Right lobe of liver (tissue), 6 donors: ENCODE measurements at regions not wholly inside any gene's neighbourhood (a gene's known extent, or its start where the extent isn't known, plus 50 kb on each side); places are given as distances from the start of the nearest gene placed in this dataset.
"Not testable (repeated sequence)": the region's sequence is repeated elsewhere in the genome, so short reads cannot be mapped to it uniquely, and the experiment has no call there.

ENCODE experiments used
- ATAC-seq, 4 donors: fragments of 200-7000 bp; cut with Tn5 transposase; one replicate each; pipeline ENCODE4 v1.9.1; 2020; ENCODE audit warnings: mild to moderate bottlenecking in 4 of 4, moderate library complexity in 4 of 4
- DNase-seq, 3 donors: peaks; one replicate each; pipeline ENCODE4 v3.0.0-alpha.2; 2020
- H3K27ac ChIP-seq, 3 donors: fragments of 200-600 bp; one replicate each; pipeline ENCODE4 v1.8.0; 2022
- H3K27me3 ChIP-seq, 2 donors: fragments of 200-600 bp; one replicate each; pipeline ENCODE4 v1.8.0; 2022
- H3K36me3 ChIP-seq, 4 donors: fragments of 200-600 bp; sonication (generic) in 1 of 4; one replicate each; pipeline versions ENCODE4 v1.5.1 to v1.8.0; 2017 to 2022; ENCODE audit warnings: control low read depth in 1 of 4
- H3K4me1 ChIP-seq, 4 donors: fragments of 200-600 bp; sonication (generic) in 1 of 4; one replicate each; pipeline versions ENCODE4 v1.5.1 to v1.8.0; 2017 to 2022; ENCODE audit warnings: control low read depth in 1 of 4
- H3K4me3 ChIP-seq, 3 donors: fragments of 200-600 bp; one replicate each; pipeline ENCODE4 v1.8.0; 2022
- H3K9me3 ChIP-seq, 4 donors: fragments of 200-600 bp; sonication (generic) in 1 of 4; one replicate each; pipeline versions ENCODE4 v1.5.1 to v1.8.0; 2017 to 2022; ENCODE audit warnings: control low read depth in 1 of 4
- POLR2A ChIP-seq: fragments of 450-650 bp; IDR thresholded peaks from one replicate; pipeline ENCODE4 v1.6.1; 2017; ENCODE audit warnings: antibody characterized with exemption, mild to moderate bottlenecking
- WGBS: methylation state at CpG from one replicate; pipeline ENCODE4 v1.1.6; 2018; ENCODE audit warnings: low coverage, low lambda C conversion rate; ENCODE audit not compliant: insufficient coverage; ENCODE audit errors: missing lambda C conversion rate; 5-methylcytosine and 5-hydroxymethylcytosine counted together
- intact Hi-C, 2 donors: fragments of 100-400 bp; cut with DNase I; formaldehyde crosslinking; loops; one replicate each; pipeline versions ENCODE4 v1.11.2 to v1.14.1; 2022
- TF ChIP-seq, protein P1 (sequence below), 4 donors: fragments of 200-600 bp in 3 of 4; fragments of 450-650 bp in 1 of 4; IDR thresholded peaks; one replicate each; pipeline versions ENCODE4 v1.5.1 to v1.8.0; 2016 to 2022; ENCODE audit warnings: antibody characterized with exemption in 4 of 4, mild to moderate bottlenecking in 2 of 4
- donor health status: DM: no; HTN: yes; CAD: no.
- donor health status: DM: no; HTN: no; CAD: no.
- donor health status: DM: no; HTN: no; CAD: no.
- donor health status: DM: no; HTN: yes; CAD: no.
- donor health status: DM: no; HTN: yes; CAD: no.

DNA sequence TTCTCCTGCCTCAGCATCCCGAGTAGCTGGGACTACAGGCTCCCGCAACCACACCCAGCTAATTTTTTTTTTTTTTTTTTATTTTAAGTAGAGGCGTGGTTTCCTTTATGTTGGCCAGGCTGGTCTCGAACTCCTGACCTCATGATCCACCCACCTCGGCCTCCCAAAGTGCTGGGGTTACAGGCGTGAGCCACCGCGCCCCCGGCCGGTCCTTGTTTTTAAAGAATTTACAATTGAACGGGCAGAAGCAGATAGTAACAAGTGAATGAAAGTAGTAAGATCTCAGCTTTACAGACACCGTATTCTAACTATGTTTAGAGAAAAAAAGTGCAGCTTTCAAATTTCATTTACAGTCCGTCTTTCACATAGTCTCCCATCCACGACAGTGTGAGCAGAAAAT, 112.5 kb upstream of the VWC2 start:
- H3K4me1 ChIP-seq, result no peaks in the 10 kb centered on the region
- DNase-seq, result no peak
- intact Hi-C loops, result no loop called here
- H3K27me3 ChIP-seq, result no peaks in the 10 kb centered on the region
- no peak overlapping the region for H3K27ac ChIP-seq
- WGBS, result 59% methylated on average over 14 of the region's 14 CpGs
- TF ChIP-seq POLR2A, result no peak
- TF ChIP-seq, protein P1, sequence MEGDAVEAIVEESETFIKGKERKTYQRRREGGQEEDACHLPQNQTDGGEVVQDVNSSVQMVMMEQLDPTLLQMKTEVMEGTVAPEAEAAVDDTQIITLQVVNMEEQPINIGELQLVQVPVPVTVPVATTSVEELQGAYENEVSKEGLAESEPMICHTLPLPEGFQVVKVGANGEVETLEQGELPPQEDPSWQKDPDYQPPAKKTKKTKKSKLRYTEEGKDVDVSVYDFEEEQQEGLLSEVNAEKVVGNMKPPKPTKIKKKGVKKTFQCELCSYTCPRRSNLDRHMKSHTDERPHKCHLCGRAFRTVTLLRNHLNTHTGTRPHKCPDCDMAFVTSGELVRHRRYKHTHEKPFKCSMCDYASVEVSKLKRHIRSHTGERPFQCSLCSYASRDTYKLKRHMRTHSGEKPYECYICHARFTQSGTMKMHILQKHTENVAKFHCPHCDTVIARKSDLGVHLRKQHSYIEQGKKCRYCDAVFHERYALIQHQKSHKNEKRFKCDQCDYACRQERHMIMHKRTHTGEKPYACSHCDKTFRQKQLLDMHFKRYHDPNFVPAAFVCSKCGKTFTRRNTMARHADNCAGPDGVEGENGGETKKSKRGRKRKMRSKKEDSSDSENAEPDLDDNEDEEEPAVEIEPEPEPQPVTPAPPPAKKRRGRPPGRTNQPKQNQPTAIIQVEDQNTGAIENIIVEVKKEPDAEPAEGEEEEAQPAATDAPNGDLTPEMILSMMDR (IDR thresholded peaks at IDR 0.05), result no peak
- no peaks in the 10 kb centered on the region for H3K36me3 ChIP-seq
- ATAC-seq, result no peak
- no peak overlapping the region for H3K4me3 ChIP-seq
- no peaks in the 10 kb centered on the region for H3K9me3 ChIP-seq

DNA sequence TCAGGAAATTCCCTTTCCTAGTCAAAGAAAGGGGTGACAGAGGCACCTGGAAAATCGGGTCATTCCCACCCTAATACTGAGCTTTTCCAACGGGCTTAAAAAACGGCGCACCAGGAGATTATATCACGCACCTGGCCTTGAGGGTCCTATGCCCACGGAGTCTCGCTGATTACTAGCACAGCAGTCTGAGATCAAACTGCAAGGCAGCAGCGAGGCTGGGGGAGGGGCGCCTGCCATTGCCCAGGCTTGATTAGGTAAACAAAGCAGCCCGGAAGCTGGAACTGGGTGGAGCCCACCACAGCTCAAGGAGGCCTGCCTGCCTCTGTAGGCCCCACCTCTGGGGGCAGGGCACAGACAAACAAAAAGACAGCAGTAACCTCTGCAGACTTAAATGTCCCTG, 107.5 kb upstream of the VWC2 start:
- H3K36me3 ChIP-seq, DNase-seq, H3K27me3 ChIP-seq, intact Hi-C loops, H3K9me3 ChIP-seq, ATAC-seq, H3K4me3 ChIP-seq, H3K27ac ChIP-seq, H3K4me1 ChIP-seq: not testable (repeated sequence)
- WGBS, result 21% methylated on average over 2 of the region's 10 CpGs

DNA sequence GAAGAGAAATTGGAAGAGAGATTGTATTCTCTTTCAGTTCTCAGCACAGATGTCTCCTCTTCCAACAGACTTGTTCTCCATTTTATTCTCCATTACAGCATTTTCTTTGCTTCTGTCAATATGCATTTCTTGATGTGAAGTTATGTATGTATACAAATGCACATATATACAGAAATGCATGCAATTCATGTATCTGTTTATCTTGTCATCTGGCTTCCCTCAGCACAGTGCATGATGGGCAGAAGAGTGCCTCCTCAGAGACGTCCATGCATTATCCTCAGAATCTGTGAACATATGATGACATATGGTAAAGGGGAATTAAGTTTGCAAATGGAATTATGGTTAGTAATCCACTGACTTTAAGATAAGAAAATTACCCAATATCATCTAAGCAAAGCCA, 106.7 kb upstream of the VWC2 start:
- Histone ChIP-seq H3K9me3 (no peaks in the 10 kb centered on the region), H3K4me1 (no peaks in the 10 kb centered on the region), H3K27ac (no peak overlapping the region), H3K27me3 (no peaks in the 10 kb centered on the region), H3K4me3 (no peak overlapping the region), H3K36me3 (no peaks in the 10 kb centered on the region)
- DNase-seq (no peak), ATAC-seq (no peak)
- 43% methylated on average over 1 of the region's 1 CpG for WGBS
- TF ChIP-seq POLR2A, result no peak
- TF ChIP-seq, protein P1 (IDR thresholded peaks at IDR 0.05), result no peak
- intact Hi-C loops, result no loop called here

DNA sequence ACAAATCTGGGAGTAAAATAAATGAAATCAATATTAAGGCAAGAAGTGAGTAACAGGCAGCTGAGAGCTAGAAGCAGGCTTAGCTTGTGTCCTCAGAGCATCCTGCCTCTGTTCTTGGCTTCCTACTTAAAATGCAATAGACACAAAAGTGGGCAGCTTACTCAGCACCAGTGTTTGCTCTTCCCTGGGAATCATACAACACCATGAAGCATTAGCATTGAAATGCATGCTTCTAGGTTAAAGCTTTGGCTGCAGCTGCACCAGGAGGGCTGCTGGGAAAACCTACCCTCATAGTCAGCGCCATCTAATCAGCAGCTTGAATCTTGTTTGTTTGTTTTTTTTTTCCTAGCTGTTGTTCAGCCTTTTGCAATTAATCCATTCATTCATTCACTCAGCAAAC, 104.2 kb upstream of the VWC2 start:
- intact Hi-C loops, result no loop called here
- no peak overlapping the region for H3K27ac ChIP-seq
- no peaks in the 10 kb centered on the region for H3K9me3 ChIP-seq
- ATAC-seq (no peak), DNase-seq (no peak)
- 33% methylated on average over 1 of the region's 1 CpG for WGBS
- TF ChIP-seq, protein P1 (IDR thresholded peaks at IDR 0.05), result no peak
- TF ChIP-seq POLR2A, result no peak
- H3K4me1 ChIP-seq, result no peaks in the 10 kb centered on the region
- H3K4me3 ChIP-seq, result no peak overlapping the region
- H3K36me3 ChIP-seq, result no peaks in the 10 kb centered on the region
- no peaks in the 10 kb centered on the region for H3K27me3 ChIP-seq

DNA sequence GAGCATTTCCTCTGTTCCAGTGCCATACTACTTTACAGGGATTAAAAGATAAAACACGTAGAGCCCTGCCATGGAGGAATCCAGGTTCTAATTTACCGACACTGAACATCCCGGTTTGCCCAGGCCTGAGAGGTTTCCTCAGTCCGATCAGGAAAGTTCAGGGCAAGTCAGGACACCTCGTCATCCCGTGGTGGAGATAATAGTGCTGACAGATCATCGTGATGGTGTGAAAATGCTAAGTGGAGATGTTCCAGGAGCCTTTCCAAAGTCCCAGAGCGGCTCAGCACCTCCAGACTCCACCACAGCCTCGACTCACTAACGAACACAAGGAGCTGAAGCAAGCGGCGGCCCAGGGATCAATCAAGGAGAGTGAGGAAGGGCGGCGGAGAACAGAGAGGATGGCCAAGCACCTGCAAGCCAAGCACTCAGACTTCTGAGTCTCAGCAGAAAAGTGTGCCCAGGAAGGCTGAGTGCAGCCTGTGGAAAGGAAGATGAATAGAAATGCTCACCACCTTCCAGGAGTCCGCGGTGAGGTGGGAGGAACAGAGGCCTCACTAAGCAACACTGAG, 103.7 kb upstream of the VWC2 start:
- H3K27me3 ChIP-seq, result no peaks in the 10 kb centered on the region
- intact Hi-C loops, result no loop called here
- no peak for ATAC-seq
- no peaks in the 10 kb centered on the region for H3K9me3 ChIP-seq
- TF ChIP-seq, protein P1 (IDR thresholded peaks at IDR 0.05), result no peak
- no peak for TF ChIP-seq POLR2A
- no peak overlapping the region for H3K4me3 ChIP-seq
- H3K36me3 ChIP-seq, result no peaks in the 10 kb centered on the region
- no peak overlapping the region for H3K27ac ChIP-seq
- 66% methylated on average over 16 of the region's 16 CpGs for WGBS
- DNase-seq, result no peak
- no peaks in the 10 kb centered on the region for H3K4me1 ChIP-seq
